SH-SY5Y (cell line): ENCODE measurements at regions not wholly inside any gene's neighbourhood (a gene's known extent, or its start where the extent isn't known, plus 50 kb on each side); places are given as distances from the start of the nearest gene placed in this dataset.

Source experiments
- GATA2 ChIP-seq: IDR thresholded peaks from 2 replicates; pipeline ENCODE4 v1.6.1; 2011; ENCODE audit warnings: mild to moderate bottlenecking, low read depth, low read length
- GATA3 ChIP-seq: IDR thresholded peaks from 2 replicates; pipeline ENCODE4 v1.6.1; 2011; ENCODE audit warnings: low read depth, mild to moderate bottlenecking, low read length, moderate library complexity

DNA sequence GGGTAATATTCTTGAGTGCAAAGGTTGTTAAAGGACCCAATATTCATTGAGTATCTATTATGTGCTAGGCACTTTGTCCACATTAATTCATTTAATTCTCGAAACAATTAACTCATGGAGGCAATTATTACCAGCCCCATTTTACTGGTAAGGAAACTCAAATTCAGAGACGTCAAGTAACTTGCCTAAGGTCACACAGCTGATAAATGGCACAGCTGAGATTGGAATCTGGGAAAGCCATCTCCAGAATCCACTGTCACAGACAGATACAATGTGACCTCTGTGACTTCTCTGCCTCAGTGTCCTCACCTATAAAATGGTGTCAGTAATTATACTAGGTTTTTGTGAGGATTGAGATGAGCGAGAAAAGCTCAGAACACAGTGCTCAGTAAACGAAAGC lies 320.8 kb upstream of the ZFHX3 start:
- TF ChIP-seq GATA2 (no peak), GATA3 (no peak)

DNA sequence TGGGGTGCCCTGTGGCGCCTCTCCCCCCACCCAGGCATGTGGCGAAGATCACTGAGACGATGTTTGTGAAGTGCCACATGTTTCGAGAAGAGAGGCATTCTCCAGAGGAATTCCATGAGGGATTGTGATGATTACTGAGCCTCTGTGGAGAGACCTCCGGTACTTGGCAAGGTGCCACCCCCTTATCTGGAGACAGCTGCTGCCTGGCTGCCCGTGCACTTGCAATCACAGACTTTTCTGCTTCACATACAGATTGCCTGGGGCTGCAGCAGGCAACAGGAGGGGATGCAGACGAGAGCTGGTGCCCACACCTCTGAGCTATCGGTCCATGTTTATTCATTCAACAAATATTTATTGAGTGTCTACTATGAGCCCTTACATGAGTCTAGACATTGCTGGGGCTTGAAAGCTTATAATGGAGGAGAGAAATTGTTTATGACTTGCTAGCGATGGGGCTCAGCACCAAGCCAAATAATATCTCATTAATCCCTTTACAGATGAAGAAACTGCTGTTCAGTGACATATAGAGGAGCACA lies 317.2 kb upstream of the ZFHX3 start:
- TF ChIP-seq GATA2 (peak; percentile 96), GATA3 (no peak)

DNA sequence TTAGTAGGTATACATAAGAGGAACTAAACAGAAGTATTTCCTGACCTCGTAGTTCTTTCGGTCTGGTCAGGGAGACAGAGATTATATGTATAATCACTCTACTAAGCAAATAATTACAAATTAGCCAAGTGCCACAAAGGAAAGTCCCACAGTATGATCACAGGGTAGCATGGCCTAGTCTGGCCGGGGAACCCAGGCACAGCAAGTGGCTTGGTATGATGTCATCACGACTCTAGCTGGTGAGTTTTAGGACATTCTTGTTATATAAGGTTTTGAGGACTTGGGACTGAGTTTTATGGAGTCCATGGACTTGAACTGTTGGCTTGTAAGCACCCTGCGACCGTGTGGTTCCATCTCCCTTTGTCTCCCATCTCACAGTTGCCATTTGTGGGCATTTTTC lies 316.5 kb upstream of the ZFHX3 start:
- no peak for TF ChIP-seq GATA3
- no peak for TF ChIP-seq GATA2

DNA sequence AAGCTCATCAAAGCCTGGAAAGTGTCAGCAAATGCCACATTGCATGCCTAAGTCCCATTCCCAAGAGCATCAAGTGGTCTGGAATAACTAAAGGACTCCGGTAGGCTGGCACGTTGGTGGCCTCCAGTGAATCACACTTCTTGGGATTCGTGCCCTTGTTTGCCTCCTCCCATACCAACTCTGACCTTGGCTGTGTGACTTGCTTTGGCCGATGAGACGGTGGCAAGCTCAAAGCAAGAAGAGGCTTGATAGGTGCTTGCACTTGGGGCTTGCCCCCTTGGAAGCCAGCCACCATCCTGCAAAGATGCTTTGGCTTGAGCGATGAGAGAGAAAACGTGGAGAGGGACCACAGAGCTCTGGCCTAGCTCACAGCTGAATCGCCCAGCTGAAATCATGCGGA lies 313.1 kb upstream of the ZFHX3 start:
- TF ChIP-seq GATA3 = no peak
- TF ChIP-seq GATA2 = no peak

DNA sequence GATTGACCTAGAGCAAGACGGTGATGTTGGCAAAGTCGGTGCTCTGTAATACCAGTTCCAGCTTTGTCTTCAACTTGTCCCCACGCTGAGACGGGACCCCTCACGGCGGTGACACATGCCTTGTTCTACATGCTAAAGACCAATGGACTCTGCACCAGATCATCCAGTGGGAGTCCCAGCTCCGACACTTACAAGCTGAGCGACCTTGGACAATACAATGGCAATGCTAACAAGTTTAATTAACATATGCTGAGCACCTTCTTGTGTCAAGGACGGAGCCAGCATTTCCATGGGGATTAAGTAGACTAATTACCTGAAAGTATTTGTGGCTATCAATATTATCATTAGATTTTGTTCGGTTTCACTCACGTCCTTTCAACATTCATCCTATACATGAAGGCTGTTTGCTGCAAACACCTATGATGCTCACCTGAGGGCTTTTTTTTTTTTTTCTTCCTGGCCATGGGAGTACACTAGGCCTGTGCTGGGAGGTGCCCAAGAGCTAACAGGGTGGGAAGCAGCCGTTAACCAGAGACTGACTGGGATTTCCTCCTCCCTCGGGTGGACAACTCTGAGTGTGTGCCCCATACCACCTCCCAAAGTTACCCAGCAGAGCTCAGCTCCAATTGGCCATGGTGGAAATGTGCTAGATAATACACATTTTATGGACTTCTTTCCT lies 308.6 kb upstream of the ZFHX3 start:
- TF ChIP-seq GATA3 (no peak), GATA2 (no peak)

DNA sequence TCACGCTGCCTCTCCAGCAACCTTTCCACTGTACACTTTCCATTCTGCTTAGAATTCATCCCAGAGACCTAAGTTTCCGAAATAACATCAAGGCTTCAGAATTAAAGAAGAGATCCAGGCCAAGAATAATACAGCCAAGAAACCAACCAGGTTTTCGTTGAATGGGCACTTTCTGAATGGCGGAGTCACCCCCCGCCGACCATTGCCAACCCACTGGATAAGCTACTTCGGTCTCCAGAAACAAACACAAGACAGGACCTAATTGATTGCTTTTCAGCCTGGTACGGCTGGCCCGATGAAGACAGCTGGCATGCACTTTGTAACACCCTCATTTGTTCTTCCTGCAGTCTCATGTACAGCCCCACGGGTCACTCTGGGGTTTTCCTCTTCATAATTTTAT lies 308.1 kb upstream of the ZFHX3 start:
- no peak for TF ChIP-seq GATA3
- TF ChIP-seq GATA2 = no peak

DNA sequence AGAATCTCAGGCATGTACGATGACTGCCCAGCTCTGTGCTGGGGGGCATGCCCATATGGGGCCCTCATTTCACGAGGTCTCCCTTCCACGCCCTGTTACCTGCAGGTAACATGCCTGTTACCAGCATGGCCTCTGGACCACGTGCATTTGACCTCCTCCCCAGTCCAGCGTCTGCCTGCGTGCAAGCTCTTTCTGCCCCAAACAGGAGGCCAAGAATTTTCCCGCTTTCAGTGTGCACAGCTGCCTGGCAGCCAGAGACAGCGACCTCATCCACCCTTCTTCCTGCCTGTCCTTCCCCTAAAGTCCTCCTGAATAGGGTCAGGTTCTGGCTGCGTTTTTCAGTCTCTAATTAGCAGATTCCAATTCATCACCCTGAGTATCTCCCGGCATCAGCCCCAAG lies 306.5 kb upstream of the ZFHX3 start:
- TF ChIP-seq GATA2 (no peak), GATA3 (no peak)

DNA sequence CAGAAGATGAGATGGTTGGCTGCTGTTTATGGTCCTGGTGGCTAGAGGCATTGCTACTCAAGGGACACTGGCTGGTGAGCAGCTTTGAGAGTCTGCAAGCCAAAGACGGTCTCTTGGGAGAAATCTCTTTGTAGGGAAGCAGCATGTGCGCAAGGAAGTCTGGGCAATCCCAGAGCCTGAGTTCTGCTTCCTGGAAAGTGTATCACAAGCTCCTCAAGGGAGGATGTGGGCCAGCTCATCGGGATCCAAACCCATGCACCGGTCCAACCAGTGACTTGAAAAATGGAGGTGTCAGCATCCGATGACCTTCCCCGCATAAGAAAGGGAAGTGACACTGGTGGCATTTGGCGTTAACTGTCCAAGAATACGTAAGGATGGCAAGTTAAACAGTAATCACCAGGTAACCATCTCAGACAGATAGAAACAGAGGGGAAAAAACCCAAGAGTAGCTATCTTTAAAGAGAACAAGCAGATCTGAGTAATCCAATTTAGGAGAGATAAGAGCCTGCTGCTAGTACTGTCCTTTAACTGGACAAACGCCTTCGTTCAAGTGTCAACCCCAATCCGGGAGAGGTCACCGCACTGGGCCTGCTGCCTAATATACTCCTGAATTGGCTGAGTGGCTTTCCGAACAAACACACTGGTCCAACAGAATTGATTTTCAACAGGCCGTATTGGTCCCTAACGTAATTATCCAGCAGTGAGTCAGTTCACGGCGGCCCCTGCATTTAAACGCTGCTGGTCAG lies 303.0 kb upstream of the ZFHX3 start:
- TF ChIP-seq GATA3 (no peak), GATA2 (peak; percentile 51)

DNA sequence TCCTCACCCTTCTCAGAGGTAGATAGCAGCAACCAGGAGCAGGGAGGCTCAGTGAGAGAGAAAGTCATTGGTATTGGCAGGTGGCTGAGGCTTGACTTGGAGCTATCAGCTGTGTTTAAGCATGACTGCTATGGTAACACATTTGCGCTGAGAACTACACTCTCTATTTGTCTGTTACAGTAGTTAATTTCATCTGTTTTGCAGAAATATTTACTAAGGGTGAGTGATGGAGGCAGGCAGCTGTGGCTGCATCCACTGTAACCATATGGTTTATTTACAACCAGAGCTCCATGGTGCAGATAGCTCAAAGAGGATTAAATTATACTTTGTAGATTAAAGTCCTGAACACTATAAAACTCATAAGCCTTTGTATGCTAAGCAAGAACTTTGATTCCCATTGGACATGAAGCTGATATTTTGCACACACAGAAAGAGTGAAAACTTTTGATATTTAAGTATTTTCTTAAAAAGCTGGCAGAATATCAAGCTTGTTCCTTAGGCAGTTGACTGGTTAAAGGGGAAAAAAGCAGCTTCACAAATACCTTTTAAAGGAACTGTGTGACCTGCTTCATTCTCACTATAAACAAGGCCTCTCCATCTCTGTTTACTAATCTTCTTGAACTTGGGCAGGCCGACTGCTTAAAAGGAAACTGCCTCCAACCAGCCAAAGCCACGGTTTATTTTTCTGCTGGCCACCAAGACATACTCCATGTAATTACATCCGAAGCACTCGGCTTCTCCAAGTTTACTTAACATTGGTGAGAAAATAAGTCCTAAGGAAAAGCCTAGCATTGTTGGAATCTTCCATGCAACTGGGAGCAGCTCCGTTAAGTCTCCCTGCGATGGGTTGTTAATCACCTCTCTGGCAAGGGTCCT lies 299.8 kb upstream of the ZFHX3 start:
- TF ChIP-seq GATA2 (no peak), GATA3 (no peak)

DNA sequence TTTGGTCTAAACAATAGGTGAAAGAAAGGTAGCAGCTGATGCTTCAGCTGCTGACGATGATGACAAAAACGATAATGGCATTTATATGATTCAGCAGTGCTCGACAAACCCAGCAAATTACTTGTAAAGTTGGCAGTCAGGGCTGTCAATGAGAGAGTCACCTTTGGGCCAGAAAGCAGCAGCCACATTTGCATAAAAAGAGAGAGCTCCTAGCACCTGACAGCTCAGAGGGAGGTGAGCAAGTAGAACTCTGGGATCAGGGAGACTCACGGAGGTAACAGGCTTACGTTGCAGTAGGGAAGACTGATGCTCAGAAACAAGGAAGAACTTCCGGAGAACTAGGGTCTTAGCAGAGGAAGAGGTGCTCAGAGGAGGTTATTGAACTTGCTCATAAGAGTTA lies 291.9 kb upstream of the ZFHX3 start:
- no peak for TF ChIP-seq GATA3
- no peak for TF ChIP-seq GATA2

DNA sequence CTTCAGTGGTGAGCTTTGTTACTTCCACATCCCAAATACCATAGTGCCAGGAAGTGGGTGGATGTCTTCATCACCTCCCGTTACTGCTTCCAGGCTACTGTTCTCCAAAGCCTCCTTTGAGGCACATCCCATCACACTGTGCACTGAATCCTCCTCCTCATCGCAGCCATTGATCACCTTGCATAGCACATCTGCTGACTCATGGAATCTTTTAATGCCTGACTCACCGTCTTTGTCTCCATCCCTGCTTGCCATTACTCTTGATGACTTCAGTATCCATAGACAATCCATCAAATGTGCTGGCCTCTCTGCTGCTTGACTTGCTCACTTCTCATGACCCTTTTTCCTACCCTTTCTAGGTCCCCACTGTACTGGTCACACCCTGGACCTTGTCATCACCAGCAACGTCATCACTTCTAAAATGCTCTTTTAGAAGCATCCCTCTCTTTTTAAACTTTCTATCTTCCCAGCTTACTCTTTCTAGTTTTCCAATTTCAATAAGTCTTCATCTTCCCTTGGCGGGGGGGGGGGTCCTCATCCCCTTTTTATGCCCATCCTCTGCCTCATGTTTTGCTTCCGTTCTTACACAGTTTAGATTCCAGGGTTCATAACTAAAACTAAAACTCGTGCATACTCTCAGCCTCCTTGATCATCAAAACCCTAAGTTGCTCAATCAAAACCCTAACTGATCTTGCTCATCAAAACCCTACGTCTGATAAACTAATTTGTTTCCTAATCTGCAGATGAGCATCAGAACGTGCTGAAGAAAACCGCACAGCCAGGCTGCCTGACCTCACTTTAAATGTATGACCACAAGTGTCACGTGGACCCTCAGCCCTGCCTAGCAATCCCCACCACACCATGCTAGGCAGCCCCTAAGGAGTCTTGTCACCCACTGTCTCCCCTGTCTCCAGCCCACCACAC lies 289.7 kb upstream of the ZFHX3 start:
- TF ChIP-seq GATA3 (no peak), GATA2 (no peak)

DNA sequence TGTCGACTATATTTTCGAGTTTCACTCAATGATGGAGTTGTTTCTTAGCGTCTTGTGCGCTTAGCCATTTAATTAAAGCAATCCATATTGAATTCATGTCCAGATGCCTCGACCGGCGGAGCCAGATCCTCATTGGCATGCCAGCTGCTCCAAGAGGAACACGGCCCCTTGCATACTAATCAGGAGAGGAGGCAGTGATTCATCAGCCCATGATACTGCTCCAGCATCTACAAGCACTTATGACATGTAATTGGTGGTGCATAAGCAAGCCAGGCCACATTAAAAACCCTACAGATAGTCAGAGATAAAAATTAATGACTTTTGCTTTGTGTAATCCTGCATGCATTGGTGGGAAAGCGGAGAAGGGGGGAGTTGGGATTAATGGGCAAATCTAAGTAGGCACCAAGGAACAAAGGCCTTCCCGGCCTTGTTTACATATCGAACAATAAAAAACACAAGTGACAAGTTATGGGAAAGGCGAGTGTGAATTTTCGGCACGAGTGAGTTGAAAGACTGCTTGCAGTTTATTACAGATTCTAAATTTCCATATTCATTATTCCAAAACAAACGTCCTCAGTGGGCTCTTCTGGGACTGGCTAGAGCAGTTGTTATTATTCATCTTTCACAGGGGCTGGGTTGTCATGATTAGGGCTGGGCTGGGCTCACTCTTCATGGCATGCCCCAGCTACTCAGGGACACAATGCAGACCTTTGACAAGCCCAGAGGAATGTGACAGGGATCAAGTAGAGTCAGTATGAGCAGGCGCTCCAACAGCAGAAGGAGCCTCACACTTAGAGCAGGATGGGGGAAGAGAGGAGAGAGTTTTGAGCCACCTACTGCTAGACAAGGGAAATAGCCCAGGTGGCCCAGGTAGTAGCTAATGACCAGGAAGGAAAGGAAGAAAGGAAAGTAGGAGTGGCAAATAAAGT lies 281.7 kb upstream of the ZFHX3 start:
- TF ChIP-seq GATA2 = peak; percentile 62
- 0 out of 2 replicates have a peak, but pooled peaks have one; percentile 33 for TF ChIP-seq GATA3
